ENCODE measurements at regions not wholly inside any gene's neighbourhood (a gene's known extent, or its start where the extent isn't known, plus 50 kb on each side); places are given as distances from the start of the nearest gene placed in this dataset.

DNA sequence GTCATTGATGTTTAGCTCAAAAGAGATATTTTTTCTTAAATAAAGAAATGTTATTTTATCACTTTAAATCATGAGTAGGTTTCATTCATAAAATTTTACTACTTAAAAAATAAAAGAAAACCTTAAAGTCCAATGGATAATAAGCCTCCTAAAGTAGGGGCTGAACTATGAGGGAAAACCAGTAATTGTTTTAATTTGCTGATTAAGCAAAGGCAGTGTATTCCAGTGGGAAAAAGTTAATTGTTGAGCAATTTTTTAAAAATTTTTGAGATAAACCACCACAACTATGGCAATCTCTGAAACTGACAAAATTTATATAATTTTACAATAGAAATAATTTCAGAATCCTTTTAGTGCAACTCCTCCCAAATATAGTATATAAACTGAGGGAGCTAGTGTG, 195.0 kb downstream of the FBXO4 start:
- TF ChIP-seq, protein P1, sequence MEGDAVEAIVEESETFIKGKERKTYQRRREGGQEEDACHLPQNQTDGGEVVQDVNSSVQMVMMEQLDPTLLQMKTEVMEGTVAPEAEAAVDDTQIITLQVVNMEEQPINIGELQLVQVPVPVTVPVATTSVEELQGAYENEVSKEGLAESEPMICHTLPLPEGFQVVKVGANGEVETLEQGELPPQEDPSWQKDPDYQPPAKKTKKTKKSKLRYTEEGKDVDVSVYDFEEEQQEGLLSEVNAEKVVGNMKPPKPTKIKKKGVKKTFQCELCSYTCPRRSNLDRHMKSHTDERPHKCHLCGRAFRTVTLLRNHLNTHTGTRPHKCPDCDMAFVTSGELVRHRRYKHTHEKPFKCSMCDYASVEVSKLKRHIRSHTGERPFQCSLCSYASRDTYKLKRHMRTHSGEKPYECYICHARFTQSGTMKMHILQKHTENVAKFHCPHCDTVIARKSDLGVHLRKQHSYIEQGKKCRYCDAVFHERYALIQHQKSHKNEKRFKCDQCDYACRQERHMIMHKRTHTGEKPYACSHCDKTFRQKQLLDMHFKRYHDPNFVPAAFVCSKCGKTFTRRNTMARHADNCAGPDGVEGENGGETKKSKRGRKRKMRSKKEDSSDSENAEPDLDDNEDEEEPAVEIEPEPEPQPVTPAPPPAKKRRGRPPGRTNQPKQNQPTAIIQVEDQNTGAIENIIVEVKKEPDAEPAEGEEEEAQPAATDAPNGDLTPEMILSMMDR (IDR thresholded peaks at IDR 0.05): no peak
- DNase-seq (ENCODE audit: low spot score) (no peak), ATAC-seq (ENCODE audit: low FRiP score) (no peak)

DNA sequence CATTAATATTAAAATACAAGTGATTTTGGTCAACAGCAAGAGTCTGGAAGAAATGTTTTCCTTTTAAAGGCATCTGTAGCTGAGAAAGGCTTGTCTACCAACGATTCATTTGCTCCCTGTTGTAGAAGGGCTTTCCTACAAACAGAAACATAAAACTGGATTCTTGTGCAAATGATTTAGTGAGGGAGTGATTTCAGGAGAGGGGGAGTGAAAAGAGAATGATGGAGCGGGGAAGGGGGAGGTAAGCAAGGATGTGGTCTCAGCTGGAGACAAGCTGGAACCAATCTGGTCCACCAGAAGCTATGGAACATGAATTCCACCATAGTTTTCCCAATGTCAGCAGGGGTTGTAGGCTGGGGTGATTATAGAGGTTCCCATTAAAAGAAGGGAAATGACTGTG, 196.3 kb downstream of the FBXO4 start:
- no peak for DNase-seq (ENCODE audit: low spot score)
- TF ChIP-seq, protein P1 (IDR thresholded peaks at IDR 0.05): no peak
- no peak for ATAC-seq (ENCODE audit: low FRiP score)

DNA sequence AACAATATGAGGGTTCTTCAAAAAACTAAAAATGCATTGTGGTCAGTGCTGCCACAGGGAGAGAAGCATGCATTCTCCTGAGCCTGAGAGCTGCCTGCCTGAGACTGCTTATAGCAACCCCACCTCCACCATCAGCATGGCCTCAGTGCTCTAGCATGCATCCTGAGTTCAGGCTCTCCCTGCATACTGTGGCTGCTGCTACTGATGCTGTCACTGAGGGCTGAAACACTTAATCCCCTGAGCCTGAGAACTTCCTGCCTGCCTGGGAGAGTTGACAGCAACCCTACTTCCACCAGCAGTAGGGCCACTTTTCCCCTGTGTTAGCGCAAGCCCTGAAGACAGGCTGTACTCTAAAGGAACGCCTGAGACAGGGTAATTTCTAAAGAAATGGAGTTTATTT, 206.0 kb downstream of the FBXO4 start:
- DNase-seq (ENCODE audit: low spot score) (no peak), ATAC-seq (ENCODE audit: low FRiP score) (no peak)
- TF ChIP-seq, protein P1 (IDR thresholded peaks at IDR 0.05): no peak

DNA sequence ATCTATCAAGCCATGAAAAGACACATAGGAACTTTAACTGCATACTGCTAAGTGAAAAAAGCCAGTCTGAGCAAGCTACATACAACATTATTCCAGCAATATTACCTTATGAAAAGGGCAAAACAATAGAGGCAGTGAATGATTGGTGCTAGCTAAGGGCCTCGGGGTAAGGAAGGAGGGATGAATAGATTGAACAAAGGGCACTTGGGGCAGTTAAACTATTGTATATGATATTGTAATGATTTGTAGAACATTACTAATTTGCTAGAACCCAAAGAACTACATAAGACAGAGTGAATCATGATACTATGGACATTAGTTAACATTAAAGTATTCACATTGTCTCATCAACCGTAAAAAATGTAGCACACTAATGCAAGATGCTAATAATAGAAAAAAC, 218.3 kb downstream of the FBXO4 start:
- no peak for DNase-seq (ENCODE audit: low spot score)
- no peak for ATAC-seq (ENCODE audit: low FRiP score)
- TF ChIP-seq, protein P1 (IDR thresholded peaks at IDR 0.05): no peak

DNA sequence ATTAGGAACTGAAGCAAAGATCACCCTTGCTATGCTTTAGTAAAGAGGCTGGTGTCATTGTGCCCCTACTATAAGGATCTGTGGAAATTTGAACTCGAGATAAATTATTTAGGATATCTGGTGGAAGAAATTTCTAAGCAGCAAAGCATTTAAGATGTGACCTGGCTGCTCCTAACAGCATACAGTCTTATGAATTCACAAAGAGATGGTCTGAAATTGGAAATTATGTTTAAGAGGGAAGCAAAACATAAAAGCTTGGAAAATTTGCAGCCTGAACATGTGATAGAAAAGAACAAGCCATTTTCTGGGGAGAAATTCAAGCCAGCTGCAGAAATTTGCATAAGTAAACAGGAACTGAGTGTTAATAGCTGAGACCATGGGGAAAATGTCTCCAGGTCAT, 223.7 kb downstream of the FBXO4 start:
- DNase-seq (ENCODE audit: low spot score): no peak
- ATAC-seq (ENCODE audit: low FRiP score): no peak

DNA sequence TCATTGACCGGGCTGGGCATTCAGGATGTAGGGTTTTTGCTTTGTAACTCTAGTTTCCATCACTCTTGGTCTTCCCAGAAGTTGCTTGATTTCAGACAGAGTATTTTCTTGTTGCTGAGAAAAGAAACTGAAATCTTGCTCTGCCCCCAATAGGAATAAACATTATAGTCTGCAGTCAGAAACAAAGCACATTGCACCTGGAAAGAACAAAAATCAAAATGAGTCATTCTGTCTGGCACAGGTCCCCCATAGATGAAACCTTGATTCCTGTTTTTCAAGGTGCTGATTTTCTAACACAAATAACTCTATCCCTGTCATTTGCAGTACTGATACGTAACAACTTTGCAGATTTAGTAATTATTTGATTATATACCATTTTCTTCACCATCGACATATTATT, 232.1 kb downstream of the FBXO4 start:
- TF ChIP-seq, protein P1 (IDR thresholded peaks at IDR 0.05): no peak
- DNase-seq (ENCODE audit: low spot score): no peak
- ATAC-seq (ENCODE audit: low FRiP score): no peak

More for the DNA sequence above, 223.7 kb downstream of the FBXO4 start:
- TF ChIP-seq, protein P1 (IDR thresholded peaks at IDR 0.05): no peak

DNA sequence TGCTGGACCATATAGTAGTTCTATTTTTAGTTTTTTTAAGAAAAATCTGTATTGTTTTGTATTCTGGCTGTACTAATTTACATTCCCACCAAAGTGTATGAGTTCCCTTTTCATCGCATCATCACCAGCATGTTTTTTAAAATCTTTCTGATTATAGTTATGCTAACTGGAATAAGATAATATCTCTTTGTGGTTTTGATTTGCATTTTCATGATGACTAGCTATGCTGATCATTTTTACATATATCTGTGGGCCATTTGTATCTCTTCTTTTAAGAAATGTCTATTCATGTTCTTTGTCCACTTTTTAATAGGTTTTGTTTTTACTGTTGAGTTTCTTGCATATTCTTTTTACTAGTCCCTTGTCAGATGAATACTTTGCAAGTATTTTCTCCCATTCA, 238.0 kb downstream of the FBXO4 start:
- DNase-seq (ENCODE audit: low spot score) (no peak), ATAC-seq (ENCODE audit: low FRiP score) (no peak)
- TF ChIP-seq, protein P1 (IDR thresholded peaks at IDR 0.05): no peak
